ENCODE measurements at regions not wholly inside any gene's neighbourhood (a gene's known extent, or its start where the extent isn't known, plus 50 kb on each side); places are given as distances from the start of the nearest gene placed in this dataset.
"Not testable (repeated sequence)": the region's sequence is repeated elsewhere in the genome, so short reads cannot be mapped to it uniquely, and the experiment has no call there.

- not testable (repeated sequence) for DNase-seq (ENCODE audit: low read depth)
Observed at GRCh38 chr15:20473465-20473864, 68.1 kb downstream of the GOLGA6L6 start.

DNA sequence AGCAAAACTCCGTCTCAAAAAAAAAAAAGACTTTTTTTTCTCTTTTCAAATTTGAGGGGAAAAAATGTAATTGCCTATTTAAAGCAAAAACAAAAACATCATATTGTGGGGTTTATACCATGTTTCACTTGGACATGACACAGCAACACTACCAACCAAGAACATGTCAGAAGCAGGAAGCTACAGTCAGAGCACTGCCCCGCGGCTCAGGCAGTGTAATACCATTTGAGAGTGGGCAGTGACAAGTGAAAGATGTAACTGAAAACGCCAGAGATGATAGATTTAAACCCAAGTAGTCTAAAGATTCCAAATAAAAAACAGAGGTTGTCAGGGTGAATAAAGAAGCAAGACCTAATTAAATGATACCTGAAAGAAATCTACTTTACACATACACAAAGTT, 68.6 kb downstream of the GOLGA6L6 start:
- DNase-seq (ENCODE audit: low read depth), result not testable (repeated sequence)

GRCh38 chr15:20470810-20471209, 70.8 kb downstream of the GOLGA6L6 start:
- DNase-seq (ENCODE audit: low read depth), result not testable (repeated sequence)

- not testable (repeated sequence) for DNase-seq (ENCODE audit: low read depth)
Observed at GRCh38 chr15:20441138-20441537, 100.5 kb downstream of the GOLGA6L6 start.

DNA sequence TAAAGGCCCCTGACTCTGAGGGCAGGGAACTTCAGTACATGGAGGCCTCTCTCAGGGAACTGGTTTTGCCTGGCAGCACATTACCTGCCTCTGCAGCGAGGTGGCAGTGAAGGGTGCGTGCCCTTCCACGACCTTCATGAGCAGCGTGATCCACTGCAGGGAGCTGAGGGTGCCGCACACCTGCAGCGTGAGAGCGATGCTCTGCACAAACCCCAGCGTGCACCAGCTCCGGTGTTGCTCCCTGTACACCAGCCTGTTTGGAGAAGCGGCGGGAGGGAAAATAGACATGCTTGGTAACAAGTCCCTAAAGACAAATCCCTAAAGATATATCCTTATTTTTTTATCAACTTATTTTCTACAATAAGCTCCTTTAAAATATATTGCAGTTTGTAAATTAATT, 101.2 kb downstream of the GOLGA6L6 start:
- DNase-seq (ENCODE audit: low read depth), result not testable (repeated sequence)

- DNase-seq (ENCODE audit: low read depth), result not testable (repeated sequence)
Observed at GRCh38 chr15:20439111-20439510, 102.5 kb downstream of the GOLGA6L6 start.

- DNase-seq (ENCODE audit: low read depth), result not testable (repeated sequence)
Observed at GRCh38 chr15:20438255-20438654, 103.3 kb downstream of the GOLGA6L6 start.

DNA sequence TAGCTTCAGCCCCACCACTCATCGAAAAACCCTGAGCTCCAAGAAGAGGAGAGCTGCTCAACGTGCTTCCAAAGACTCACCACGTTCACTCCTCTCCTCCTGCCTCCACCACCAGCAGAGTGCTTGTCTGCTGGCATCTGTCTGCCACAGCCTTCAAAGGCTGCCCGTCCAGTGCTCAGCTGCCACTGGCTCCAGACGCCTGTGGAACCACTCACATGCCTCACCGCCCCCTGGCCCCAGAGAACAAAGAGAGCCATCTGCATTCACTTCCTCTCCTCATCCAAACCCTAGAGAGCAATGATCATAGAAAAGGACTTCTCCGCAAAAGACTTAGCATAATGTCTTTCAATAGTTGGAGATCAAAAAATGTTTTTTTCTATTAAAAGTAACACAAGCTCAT, 108.1 kb downstream of the GOLGA6L6 start:
- DNase-seq (ENCODE audit: low read depth), result not testable (repeated sequence)

- DNase-seq (ENCODE audit: low read depth), result not testable (repeated sequence)
Observed at GRCh38 chr15:20430495-20430894, 111.1 kb downstream of the GOLGA6L6 start.

DNA sequence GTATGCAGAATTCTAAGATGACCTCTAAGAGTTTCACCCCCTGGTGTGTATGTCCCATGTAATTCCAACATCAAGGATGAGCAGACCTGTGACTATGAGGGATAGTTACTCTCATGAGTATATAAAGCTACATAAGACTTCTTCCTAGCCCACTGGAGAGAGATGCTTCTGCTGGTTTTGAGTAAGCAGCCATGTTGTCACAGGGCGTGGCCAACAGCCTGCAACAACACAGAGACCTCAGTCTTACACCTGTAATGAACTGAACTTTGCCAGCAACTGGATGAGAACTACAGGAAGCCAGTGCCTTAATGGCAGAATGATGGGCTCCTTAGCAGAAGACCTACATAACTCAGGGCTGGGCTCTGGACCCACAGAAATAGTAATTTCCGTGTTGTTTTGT, 120.9 kb downstream of the GOLGA6L6 start:
- not testable (repeated sequence) for DNase-seq (ENCODE audit: low read depth)

DNA sequence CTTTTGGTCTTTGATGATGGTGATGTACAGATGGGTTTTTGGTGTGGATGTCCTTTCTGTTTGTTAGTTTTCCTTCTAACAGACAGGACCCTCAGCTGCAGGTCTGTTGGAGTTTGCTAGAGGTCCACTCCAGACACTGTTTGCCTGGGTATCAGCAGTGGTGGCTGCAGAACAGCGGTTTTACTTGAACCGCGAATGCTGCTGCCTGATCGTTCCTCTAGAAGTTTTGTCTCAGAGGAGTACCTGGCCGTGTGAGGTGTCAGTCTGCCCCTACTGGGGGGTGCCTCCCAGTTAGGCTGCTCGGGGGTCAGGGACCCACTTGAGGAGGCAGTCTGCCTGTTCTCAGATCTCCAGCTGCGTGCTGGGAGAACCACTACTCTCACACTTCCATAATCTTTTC, 125.0 kb downstream of the GOLGA6L6 start:
- not testable (repeated sequence) for DNase-seq (ENCODE audit: low read depth)

DNA sequence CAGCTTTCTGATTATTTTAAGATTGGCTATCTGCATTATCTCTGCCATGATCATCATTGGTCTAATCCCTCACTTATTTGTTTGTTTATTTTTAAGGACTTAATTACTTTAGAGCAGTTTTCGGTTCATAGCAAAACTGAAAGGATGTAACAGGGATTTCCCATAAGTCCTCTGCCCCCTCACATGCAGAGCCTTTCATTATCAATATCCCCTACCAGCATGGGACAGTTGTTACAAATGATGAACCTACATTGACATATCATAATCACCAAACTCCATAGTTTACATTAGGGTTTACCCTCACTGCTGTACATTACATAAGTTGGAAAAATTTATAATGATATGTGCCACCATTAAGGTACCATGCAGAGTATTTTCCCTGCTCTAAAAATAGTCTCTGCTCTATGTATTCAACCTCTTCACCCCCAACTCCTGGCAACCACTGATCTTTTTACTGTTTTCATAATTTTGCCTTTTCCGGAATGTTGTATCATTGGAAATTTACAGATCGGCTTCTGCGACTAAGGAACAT, 131.9 kb downstream of the GOLGA6L6 start:
- not testable (repeated sequence) for DNase-seq (ENCODE audit: low read depth)

DNA sequence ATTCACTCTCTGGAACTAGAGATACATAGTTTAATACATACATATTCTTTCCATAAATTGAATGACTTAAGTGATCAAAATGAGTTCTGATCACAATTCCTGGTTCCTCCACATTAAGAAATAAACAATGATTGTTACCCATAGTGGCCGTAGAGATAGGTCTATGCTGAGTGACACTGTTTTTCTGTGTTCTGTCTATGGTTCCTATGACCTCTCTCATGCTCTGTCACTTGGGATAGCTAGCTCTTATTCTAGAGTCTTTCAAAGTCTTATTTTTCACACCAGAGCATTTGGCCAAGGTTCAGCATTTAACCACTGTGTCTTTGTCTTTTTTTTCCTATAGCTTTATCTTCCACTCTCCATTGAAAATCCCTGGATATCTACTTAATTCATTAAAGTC, 132.4 kb downstream of the GOLGA6L6 start:
- no peak for DNase-seq (ENCODE audit: low read depth)

DNA sequence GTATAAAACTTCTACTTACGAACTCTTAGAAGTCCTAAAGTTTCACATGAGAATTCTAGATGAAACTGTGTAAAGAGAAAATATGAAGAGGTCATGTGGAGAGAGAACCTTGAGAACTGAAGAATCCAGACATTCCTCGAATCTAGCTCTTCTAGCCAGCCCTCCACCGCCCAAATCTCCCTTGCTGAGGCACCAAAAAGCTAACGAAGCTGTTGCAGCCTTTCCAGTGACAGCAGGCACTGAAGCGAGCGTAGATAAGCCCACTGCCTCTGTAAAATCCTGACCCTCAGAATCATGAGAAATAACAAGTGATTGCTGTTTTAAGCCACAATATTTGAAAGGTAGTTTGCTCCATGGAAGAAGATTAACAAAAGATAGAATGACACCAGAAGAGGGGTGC, 134.0 kb downstream of the GOLGA6L6 start:
- DNase-seq (ENCODE audit: low read depth), result no peak

DNA sequence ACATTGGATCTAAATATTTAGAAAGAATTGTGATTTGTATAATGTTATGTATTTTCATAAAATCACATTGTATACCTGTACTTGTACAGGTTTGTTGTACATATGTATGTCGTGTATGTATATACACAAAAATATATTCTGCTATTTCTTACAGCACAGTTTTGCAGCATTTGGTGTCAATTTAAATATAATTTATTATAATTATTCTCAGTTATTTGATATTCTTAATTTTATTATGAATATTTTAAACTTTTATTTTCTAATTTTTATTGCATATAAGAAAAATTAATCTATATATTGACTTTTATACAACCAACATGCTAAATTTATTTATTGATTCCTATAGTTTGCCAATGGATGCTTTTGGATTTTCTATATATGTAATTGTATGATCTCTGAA, 137.0 kb downstream of the GOLGA6L6 start:
- DNase-seq (ENCODE audit: low read depth), result not testable (repeated sequence)

DNA sequence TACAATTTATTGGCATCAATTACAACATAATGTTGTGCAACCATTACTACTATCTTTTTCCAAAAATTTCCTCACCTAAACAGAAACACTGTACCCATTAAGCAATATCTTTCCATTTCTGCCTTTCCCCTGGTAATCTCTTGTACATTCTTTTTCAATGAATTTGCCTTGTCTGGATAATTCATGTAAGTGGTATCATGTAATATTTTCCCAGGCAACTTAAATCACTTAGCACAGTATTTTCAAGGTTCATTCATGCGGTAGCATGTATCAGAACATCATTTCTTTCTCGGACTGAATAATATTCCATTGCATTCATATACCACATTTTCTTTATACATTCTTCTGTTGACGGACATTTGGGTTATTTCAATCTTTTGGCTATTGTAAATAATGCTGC, 139.0 kb downstream of the GOLGA6L6 start:
- DNase-seq (ENCODE audit: low read depth), result not testable (repeated sequence)

DNA sequence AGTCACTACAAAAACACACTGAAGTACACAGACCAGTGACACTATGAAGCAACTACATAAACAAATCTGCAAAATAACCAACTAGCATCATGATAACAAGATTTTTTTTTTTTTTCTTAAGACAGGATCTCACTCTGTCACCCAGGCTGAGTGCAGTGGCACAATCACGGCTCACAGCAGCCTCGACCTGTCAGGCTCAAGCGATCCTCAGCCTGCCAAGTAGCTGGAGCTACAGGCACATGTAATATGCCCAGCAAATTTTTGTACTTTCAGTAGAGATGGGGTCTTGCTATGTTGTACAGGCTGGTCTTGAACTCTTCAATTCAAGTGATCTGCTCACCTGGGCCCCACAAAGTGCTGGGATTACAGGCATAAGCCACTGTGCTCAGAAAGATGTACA, 140.5 kb downstream of the GOLGA6L6 start:
- not testable (repeated sequence) for DNase-seq (ENCODE audit: low read depth)

- not testable (repeated sequence) for DNase-seq (ENCODE audit: low read depth)
Observed at GRCh38 chr15:20398680-20399079, 142.9 kb downstream of the GOLGA6L6 start.

DNA sequence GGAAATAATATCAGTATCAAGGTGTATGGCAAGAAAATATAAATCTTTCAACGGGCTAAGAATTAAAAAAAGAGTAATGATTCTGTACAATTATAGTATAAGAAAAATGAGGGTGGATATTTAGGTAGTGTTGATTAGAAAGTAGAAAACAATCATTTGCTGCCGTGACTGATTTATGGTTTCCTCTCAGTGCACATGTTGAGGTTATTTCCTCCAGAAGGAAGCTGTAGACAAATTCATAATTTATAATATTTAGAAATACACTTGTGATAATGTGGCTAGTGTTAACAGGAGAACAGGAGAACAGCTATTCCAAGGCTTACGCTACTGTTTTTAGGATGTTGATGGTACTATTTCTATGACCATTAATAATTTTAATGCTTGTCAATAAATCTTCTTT, 153.4 kb downstream of the GOLGA6L6 start:
- DNase-seq (ENCODE audit: low read depth), result not testable (repeated sequence)

- DNase-seq (ENCODE audit: low read depth), result no peak
Observed at GRCh38 chr15:20386198-20386597, 155.4 kb downstream of the GOLGA6L6 start.

- not testable (repeated sequence) for DNase-seq (ENCODE audit: low read depth)
Observed at GRCh38 chr15:20380199-20380598, 161.4 kb downstream of the GOLGA6L6 start.

DNA sequence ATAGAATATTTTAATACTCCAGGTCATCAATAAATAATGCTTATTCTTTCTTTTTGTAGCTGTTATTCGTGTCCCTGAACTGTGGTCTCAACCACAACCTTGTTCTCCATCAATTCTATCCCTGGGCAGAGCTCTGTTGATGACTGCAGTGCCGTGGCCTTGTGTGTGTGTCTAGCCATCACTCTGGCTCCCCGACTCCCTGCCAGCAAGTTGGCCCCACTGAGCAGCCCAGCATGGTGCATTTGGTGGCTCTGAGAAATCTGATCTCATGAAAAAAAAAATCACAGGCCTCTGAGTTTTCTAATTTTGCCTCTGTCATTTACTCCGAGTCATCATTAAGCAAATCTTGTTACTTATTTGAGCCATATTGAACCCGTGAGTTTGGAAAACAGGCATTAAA, 164.7 kb downstream of the GOLGA6L6 start:
- DNase-seq (ENCODE audit: low read depth), result no peak

- not testable (repeated sequence) for DNase-seq (ENCODE audit: low read depth)
Observed at GRCh38 chr15:20372416-20372815, 169.2 kb downstream of the GOLGA6L6 start.

DNA sequence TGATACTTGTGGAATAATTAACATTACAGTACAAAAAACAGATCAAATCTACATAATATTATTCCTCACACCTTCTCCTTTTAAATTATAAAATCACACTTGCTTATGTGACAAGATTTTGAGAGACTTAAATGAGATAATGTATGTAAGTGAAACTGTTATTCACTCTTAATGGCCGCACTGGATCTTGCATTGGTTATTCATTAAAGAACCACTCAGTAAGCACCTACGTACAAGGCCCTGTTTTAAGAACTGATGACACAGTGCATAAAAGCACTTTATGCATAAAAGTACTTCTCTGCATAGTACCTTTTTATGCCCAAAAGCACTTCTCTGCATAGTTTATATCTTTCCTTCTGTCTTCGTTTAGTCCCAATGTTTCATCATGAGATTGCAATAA, 172.1 kb downstream of the GOLGA6L6 start:
- DNase-seq (ENCODE audit: low read depth), result no peak

All from activated T-helper 1 cell treated with Interleukin-2 at 50 U/mL for 16 hours (primary cell).